ENCODE measurements at regions not wholly inside any gene's neighbourhood (a gene's known extent, or its start where the extent isn't known, plus 50 kb on each side); places are given as distances from the start of the nearest gene placed in this dataset.

- TF ChIP-seq CTCF (IDR thresholded peaks at IDR 0.05; ENCODE audit: insufficient read depth, low read depth, low read length) = no peak
- Histone ChIP-seq H3K36me3 (ENCODE audit: control insufficient read depth, insufficient read depth, low read length) (no peaks in the 10 kb centered on the region), H3K4me3 (ENCODE audit: low read depth, low read length) (no peak overlapping the region), H3K27me3 (ENCODE audit: control insufficient read depth, insufficient read depth, low read length) (0 out of 2 replicates have a peak, but pooled peaks cover 1% of the 10 kb centered on the region)
- no peak for DNase-seq (ENCODE audit: low read depth)
- CTCF ChIA-PET = no interaction called here
- POLR2A ChIA-PET = no interaction called here
These were observed 126.7 kb upstream of the ZNF32 start for GRCh38 chr10:43775384-43775783.

- H3K27me3 ChIP-seq (ENCODE audit: control insufficient read depth, insufficient read depth, low read length) = 0 out of 2 replicates have a peak, but pooled peaks cover 1% of the 10 kb centered on the region
- no peak for TF ChIP-seq CTCF (IDR thresholded peaks at IDR 0.05; ENCODE audit: insufficient read depth, low read depth, low read length)
- ChIA-PET POLR2A (no interaction called here), CTCF (interaction anchor here (0.6 kb wide), 1 partner anchor 288 kb away, joined by 3 read pairs; no protein-coding TSS in a partner anchor)
- DNase-seq (ENCODE audit: low read depth) = no peak
- H3K36me3 ChIP-seq (ENCODE audit: control insufficient read depth, insufficient read depth, low read length) = no peaks in the 10 kb centered on the region
- no peak overlapping the region for H3K4me3 ChIP-seq (ENCODE audit: low read depth, low read length)
These were observed 125.6 kb upstream of the ZNF32 start for GRCh38 chr10:43774234-43774769.

GRCh38 chr10:43773736-43774135 lies 125.1 kb upstream of the ZNF32 start:
- H3K4me3 ChIP-seq (ENCODE audit: low read depth, low read length) = no peak overlapping the region
- ChIA-PET POLR2A (no interaction called here), CTCF (interaction anchor here (0.5 kb wide), 1 partner anchor 118 kb away, joined by 3 read pairs; no protein-coding TSS in a partner anchor)
- no peaks in the 10 kb centered on the region for H3K36me3 ChIP-seq (ENCODE audit: control insufficient read depth, insufficient read depth, low read length)
- DNase-seq (ENCODE audit: low read depth) = no peak
- 0 out of 2 replicates have a peak, but pooled peaks cover 1% of the 10 kb centered on the region for H3K27me3 ChIP-seq (ENCODE audit: control insufficient read depth, insufficient read depth, low read length)
- no peak for TF ChIP-seq CTCF (IDR thresholded peaks at IDR 0.05; ENCODE audit: insufficient read depth, low read depth, low read length)

GRCh38 chr10:43772171-43772570 lies 123.5 kb upstream of the ZNF32 start:
- Histone ChIP-seq H3K4me3 (ENCODE audit: low read depth, low read length) (no peak overlapping the region), H3K36me3 (ENCODE audit: control insufficient read depth, insufficient read depth, low read length) (no peaks in the 10 kb centered on the region), H3K27me3 (ENCODE audit: control insufficient read depth, insufficient read depth, low read length) (0 out of 2 replicates have a peak, but pooled peaks cover under 1% of the 10 kb centered on the region)
- ChIA-PET CTCF (no interaction called here), POLR2A (no interaction called here)
- no peak for DNase-seq (ENCODE audit: low read depth)
- TF ChIP-seq CTCF (IDR thresholded peaks at IDR 0.05; ENCODE audit: insufficient read depth, low read depth, low read length) = no peak

- ChIA-PET POLR2A (no interaction called here), CTCF (no interaction called here)
- DNase-seq (ENCODE audit: low read depth) = no peak
- Histone ChIP-seq H3K36me3 (ENCODE audit: control insufficient read depth, insufficient read depth, low read length) (no peaks in the 10 kb centered on the region), H3K27me3 (ENCODE audit: control insufficient read depth, insufficient read depth, low read length) (no peaks in the 10 kb centered on the region), H3K4me3 (ENCODE audit: low read depth, low read length) (no peak overlapping the region)
- TF ChIP-seq CTCF (IDR thresholded peaks at IDR 0.05; ENCODE audit: insufficient read depth, low read depth, low read length) = no peak
These were observed 123.0 kb upstream of the ZNF32 start for GRCh38 chr10:43771675-43772074.
